NB4 (cell line): ENCODE measurements at regions not wholly inside any gene's neighbourhood (a gene's known extent, or its start where the extent isn't known, plus 50 kb on each side); places are given as distances from the start of the nearest gene placed in this dataset.

ENCODE experiments used
- DNase-seq: peaks from one replicate; pipeline ENCODE4 v3.0.0; 2010; ENCODE audit warnings: low read depth
- H3K4me3 ChIP-seq: one replicate; pipeline ENCODE4 v1.5.1; 2011; ENCODE audit warnings: mild to moderate bottlenecking, low read depth, low read length, moderate library complexity
- MAX ChIP-seq: IDR thresholded peaks from 2 replicates; pipeline ENCODE4 v1.6.1; 2011; ENCODE audit warnings: low read depth, low read length
- MYC ChIP-seq: IDR thresholded peaks from 2 replicates; pipeline ENCODE4 v1.6.1; 2011; ENCODE audit warnings: low read depth, low read length
- POLR2A ChIP-seq: IDR thresholded peaks from 2 replicates; pipeline ENCODE4 v1.6.1; 2011; ENCODE audit warnings: mild to moderate bottlenecking; ENCODE audit not compliant: insufficient read length; ENCODE audit errors: extremely low read depth
- TF ChIP-seq, protein P1 (sequence below): IDR thresholded peaks from one replicate; pipeline ENCODE4 v1.5.1; 2012; ENCODE audit warnings: low read depth, low read length

DNA sequence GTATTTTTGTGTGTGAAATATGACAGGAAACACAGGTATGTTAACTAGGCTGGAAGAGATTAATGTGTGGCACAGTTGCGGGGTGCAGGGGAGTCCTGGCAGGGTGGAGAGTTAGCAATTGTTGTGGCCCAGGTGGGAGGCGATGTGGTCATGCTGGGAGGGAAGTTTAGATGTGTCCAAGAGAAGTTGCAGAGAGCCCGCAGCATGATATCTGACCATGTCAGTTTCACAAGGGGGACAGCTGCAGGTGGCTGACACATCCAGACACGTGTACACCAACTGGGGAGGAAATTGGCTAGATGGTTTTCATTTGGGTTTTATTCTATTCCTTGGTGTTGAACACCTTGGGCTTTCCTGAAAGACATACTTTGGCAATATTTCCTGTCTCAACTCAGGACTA lies 172.8 kb upstream of the RGMA start:
- peak; percentile 52 for DNase-seq
- no peak overlapping the region for H3K4me3 ChIP-seq
- TF ChIP-seq MYC, result peak; percentile 82
- TF ChIP-seq MAX, result peak; percentile 93
- TF ChIP-seq, protein P1, sequence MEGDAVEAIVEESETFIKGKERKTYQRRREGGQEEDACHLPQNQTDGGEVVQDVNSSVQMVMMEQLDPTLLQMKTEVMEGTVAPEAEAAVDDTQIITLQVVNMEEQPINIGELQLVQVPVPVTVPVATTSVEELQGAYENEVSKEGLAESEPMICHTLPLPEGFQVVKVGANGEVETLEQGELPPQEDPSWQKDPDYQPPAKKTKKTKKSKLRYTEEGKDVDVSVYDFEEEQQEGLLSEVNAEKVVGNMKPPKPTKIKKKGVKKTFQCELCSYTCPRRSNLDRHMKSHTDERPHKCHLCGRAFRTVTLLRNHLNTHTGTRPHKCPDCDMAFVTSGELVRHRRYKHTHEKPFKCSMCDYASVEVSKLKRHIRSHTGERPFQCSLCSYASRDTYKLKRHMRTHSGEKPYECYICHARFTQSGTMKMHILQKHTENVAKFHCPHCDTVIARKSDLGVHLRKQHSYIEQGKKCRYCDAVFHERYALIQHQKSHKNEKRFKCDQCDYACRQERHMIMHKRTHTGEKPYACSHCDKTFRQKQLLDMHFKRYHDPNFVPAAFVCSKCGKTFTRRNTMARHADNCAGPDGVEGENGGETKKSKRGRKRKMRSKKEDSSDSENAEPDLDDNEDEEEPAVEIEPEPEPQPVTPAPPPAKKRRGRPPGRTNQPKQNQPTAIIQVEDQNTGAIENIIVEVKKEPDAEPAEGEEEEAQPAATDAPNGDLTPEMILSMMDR, result no peak

DNA sequence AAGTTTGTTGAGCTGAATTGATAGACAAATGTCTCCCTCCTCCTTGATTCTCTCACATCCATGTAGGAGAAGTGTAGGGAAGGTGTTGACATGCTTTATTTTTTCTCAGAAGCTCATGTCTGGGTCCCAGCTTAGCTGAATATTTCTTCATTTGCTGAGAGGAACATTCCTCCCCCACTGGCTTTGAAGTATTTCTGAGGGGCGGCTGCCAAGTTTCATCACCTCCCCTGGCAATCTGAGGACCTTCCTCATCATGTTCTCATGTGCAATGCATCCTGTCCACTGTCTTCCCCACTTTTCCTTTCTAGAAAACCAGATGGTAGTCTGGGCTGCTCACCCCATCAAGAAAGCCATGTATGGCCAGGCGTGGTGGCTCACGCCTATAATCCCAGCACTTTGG lies 168.9 kb upstream of the RGMA start:
- no peak overlapping the region for H3K4me3 ChIP-seq
- DNase-seq, result no peak
- TF ChIP-seq MAX, result no peak
- TF ChIP-seq, protein P1, result no peak
- TF ChIP-seq POLR2A, result no peak

- DNase-seq, result no peak
- TF ChIP-seq POLR2A, result no peak
- TF ChIP-seq MYC, result no peak
- TF ChIP-seq, protein P1, result no peak
- TF ChIP-seq MAX, result no peak
- H3K4me3 ChIP-seq, result no peak overlapping the region
Measured at GRCh38 chr15:93253681-93254080, 164.7 kb upstream of the RGMA start.

- no peak for DNase-seq
- H3K4me3 ChIP-seq, result no peak overlapping the region
- TF ChIP-seq MYC (no peak), MAX (no peak), POLR2A (no peak)
- TF ChIP-seq, protein P1, result no peak
Measured at GRCh38 chr15:93252780-93253179, 163.8 kb upstream of the RGMA start.

- TF ChIP-seq MAX (no peak), POLR2A (no peak), MYC (no peak)
- TF ChIP-seq, protein P1, result no peak
- peak; percentile 41 for DNase-seq
- H3K4me3 ChIP-seq, result no peak overlapping the region
Measured at GRCh38 chr15:93250950-93251349, 161.9 kb upstream of the RGMA start.

GRCh38 chr15:93250209-93250608 lies 161.2 kb upstream of the RGMA start:
- peak; percentile 79 for DNase-seq
- TF ChIP-seq POLR2A (no peak), MAX (no peak), MYC (no peak)
- TF ChIP-seq, protein P1, result no peak
- no peak overlapping the region for H3K4me3 ChIP-seq
